Sigmoid colon (tissue), 4 donors: ENCODE measurements at regions not wholly inside any gene's neighbourhood (a gene's known extent, or its start where the extent isn't known, plus 50 kb on each side); places are given as distances from the start of the nearest gene placed in this dataset.

Experiments
- POLR2A ChIP-seq, 2 donors: fragments of 450-650 bp; IDR thresholded peaks; one replicate each; pipeline ENCODE4 v1.6.1; 2016; ENCODE audit warnings: antibody characterized with exemption in 2 of 2, mild to moderate bottlenecking in 2 of 2, moderate library complexity in 2 of 2
- POLR2AphosphoS5 ChIP-seq, 4 donors: sonication (generic); formaldehyde crosslinking; IDR thresholded peaks; one replicate each; pipeline ENCODE4 v1.6.1; 2017; ENCODE audit warnings: antibody characterized with exemption in 4 of 4
- TF ChIP-seq, protein P1 (sequence below), 4 experiments: fragments of 450-650 bp in 3 of 4; fragments of 200-600 bp in 1 of 4; IDR thresholded peaks; one replicate each; pipeline ENCODE4 v1.5.1; 2016 to 2019; ENCODE audit warnings: antibody characterized with exemption in 4 of 4, mild to moderate bottlenecking in 3 of 4, moderate library complexity in 2 of 4

DNA sequence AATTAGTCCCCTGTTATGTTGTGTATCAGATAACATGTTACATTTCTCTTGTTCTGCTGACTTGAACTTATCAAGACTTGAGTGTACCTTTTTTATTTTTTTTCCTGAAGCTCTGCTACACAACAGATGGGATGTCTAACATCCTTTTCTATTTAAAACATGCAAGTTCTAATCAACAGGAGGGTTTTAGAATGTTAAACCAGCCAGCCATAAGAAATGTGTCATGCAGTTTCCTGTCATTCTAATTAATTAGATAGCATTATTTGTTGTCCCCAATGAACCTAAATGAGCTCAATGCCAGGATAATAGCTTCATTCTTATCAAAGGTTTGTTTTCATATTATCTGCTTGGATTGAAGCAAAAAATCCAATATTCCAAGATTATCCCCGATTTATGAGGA, 958.2 kb downstream of the PCDH7 start:
- TF ChIP-seq, protein P1, sequence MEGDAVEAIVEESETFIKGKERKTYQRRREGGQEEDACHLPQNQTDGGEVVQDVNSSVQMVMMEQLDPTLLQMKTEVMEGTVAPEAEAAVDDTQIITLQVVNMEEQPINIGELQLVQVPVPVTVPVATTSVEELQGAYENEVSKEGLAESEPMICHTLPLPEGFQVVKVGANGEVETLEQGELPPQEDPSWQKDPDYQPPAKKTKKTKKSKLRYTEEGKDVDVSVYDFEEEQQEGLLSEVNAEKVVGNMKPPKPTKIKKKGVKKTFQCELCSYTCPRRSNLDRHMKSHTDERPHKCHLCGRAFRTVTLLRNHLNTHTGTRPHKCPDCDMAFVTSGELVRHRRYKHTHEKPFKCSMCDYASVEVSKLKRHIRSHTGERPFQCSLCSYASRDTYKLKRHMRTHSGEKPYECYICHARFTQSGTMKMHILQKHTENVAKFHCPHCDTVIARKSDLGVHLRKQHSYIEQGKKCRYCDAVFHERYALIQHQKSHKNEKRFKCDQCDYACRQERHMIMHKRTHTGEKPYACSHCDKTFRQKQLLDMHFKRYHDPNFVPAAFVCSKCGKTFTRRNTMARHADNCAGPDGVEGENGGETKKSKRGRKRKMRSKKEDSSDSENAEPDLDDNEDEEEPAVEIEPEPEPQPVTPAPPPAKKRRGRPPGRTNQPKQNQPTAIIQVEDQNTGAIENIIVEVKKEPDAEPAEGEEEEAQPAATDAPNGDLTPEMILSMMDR (IDR thresholded peaks at IDR 0.05): no peak
- no peak for TF ChIP-seq POLR2A (IDR thresholded peaks at IDR 0.05)
- no peak for TF ChIP-seq POLR2AphosphoS5 (IDR thresholded peaks at IDR 0.05)
